Astrocyte (in vitro differentiated cells and primary cell): ENCODE measurements at regions not wholly inside any gene's neighbourhood (a gene's known extent, or its start where the extent isn't known, plus 50 kb on each side); places are given as distances from the start of the nearest gene placed in this dataset.

ENCODE experiments used
- DNase-seq: peaks from one replicate; pipeline ENCODE4 v3.0.0-alpha.2; 2010; ENCODE audit warnings: low read depth
- FAIRE-seq: peaks from 2 replicates; lab custom pipeline; 2011; peaks lifted over from hg19 to GRCh38; lab: Jason Lieb, UNC
- H2AFZ ChIP-seq: 2 replicates; pipeline ENCODE4 v1.6.0; 2012; ENCODE audit warnings: low read depth, low read length, inconsistent platforms
- H3K27ac ChIP-seq: 2 replicates; pipeline ENCODE4 v1.5.1; 2011; ENCODE audit warnings: low read depth, low read length, inconsistent platforms
- H3K27me3 ChIP-seq: 2 replicates; pipeline ENCODE4 v1.6.0; 2011; ENCODE audit warnings: low read length, inconsistent platforms; ENCODE audit not compliant: insufficient read depth
- H3K36me3 ChIP-seq: 2 replicates; pipeline ENCODE4 v1.5.1; 2011; ENCODE audit warnings: low read length, inconsistent platforms; ENCODE audit not compliant: insufficient read depth
- H3K4me1 ChIP-seq: 2 replicates; pipeline ENCODE4 v1.5.1; 2011; ENCODE audit warnings: low read length, inconsistent platforms; ENCODE audit not compliant: insufficient read depth
- H3K4me2 ChIP-seq: 2 replicates; pipeline ENCODE4 v1.6.0; 2012; ENCODE audit warnings: low read length, inconsistent platforms
- H3K4me3 ChIP-seq: 2 replicates; pipeline ENCODE4 v1.5.1; 2011; ENCODE audit warnings: low read depth, mild to moderate bottlenecking, low read length, inconsistent platforms; ENCODE audit not compliant: insufficient read depth
- H3K79me2 ChIP-seq: 2 replicates; pipeline ENCODE4 v1.6.0; 2012; ENCODE audit warnings: mild to moderate bottlenecking, low read length, inconsistent platforms; ENCODE audit not compliant: insufficient read depth
- H3K9ac ChIP-seq: 2 replicates; pipeline ENCODE4 v1.6.0; 2012; ENCODE audit warnings: mild to moderate bottlenecking, low read length, inconsistent platforms
- H3K9me3 ChIP-seq: 2 replicates; pipeline ENCODE4 v1.5.1; 2012; ENCODE audit warnings: low read depth, mild to moderate bottlenecking, low read length, inconsistent platforms; ENCODE audit not compliant: insufficient read depth
- H4K20me1 ChIP-seq: 2 replicates; pipeline ENCODE4 v1.6.0; 2012; ENCODE audit warnings: low read length, inconsistent platforms; ENCODE audit not compliant: insufficient read depth
- H3K27ac Mint-ChIP-seq: one replicate; pipeline ENCODE4 v1.8.0; 2021; ENCODE audit warnings: mild to moderate bottlenecking, mixed read lengths; ENCODE audit not compliant: unreplicated experiment
- H3K27me3 Mint-ChIP-seq: one replicate; pipeline ENCODE4 v1.8.0; 2021; ENCODE audit warnings: low read depth, mixed read lengths; ENCODE audit not compliant: unreplicated experiment
- H3K36me3 Mint-ChIP-seq: one replicate; pipeline ENCODE4 v1.8.0; 2021; ENCODE audit warnings: low read depth, mixed read lengths; ENCODE audit not compliant: unreplicated experiment
- H3K4me1 Mint-ChIP-seq: one replicate; pipeline ENCODE4 v1.8.0; 2021; ENCODE audit warnings: low read depth, mixed read lengths; ENCODE audit not compliant: unreplicated experiment
- H3K4me3 Mint-ChIP-seq: one replicate; pipeline ENCODE4 v1.8.0; 2021; ENCODE audit warnings: mild to moderate bottlenecking, moderate library complexity, mixed read lengths; ENCODE audit not compliant: unreplicated experiment
- H3K9me3 Mint-ChIP-seq: one replicate; pipeline ENCODE4 v1.8.0; 2021; ENCODE audit warnings: mild to moderate bottlenecking, mixed read lengths; ENCODE audit not compliant: unreplicated experiment
- EZH2 ChIP-seq: IDR thresholded peaks from 2 replicates; pipeline ENCODE4 v1.6.1; 2012; ENCODE audit warnings: mild to moderate bottlenecking, low read length, inconsistent platforms; ENCODE audit not compliant: insufficient read depth
- TF ChIP-seq, protein P1 (sequence below): IDR thresholded peaks from 2 replicates; pipeline ENCODE4 v1.5.1; 2011; ENCODE audit warnings: low read depth, mild to moderate bottlenecking, inconsistent platforms, low read length, moderate library complexity; ENCODE audit not compliant: insufficient read depth

DNA sequence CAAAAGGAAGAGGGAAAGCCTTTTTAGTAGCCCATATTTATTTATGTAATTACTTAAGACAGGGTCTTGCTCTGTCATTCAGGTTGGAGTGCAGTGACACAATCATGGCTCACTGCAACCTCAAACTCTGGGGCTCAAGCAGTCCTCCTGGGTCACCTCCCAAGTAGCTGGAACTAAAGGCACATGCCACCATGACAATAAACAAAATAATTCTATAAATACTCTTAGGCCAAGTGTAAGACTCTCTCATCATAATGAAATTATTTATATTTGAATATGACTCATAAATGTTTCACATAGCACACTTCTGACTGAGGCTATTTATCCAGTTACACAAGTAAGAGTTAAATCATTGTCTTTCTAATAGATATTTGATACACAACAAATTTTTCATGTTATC is 314.7 kb downstream of the AMY1C start:
- Histone ChIP-seq H3K9me3 (no peaks in the 10 kb centered on the region), H2AFZ (no peak overlapping the region), H3K27ac (no peak overlapping the region), H4K20me1 (no peaks in the 10 kb centered on the region), H3K79me2 (no peaks in the 10 kb centered on the region), H3K27me3 (no peaks in the 10 kb centered on the region), H3K4me2 (no peak overlapping the region), H3K9ac (no peak overlapping the region), H3K36me3 (no peaks in the 10 kb centered on the region), H3K4me3 (no peak overlapping the region), H3K4me1 (no peaks in the 10 kb centered on the region)
- DNase-seq (peak; percentile 4), FAIRE-seq (no peak)
- Mint-ChIP-seq H3K27ac (no peak overlapping the region), H3K4me3 (no peak overlapping the region), H3K27me3 (no peaks in the 10 kb centered on the region), H3K4me1 (no peaks in the 10 kb centered on the region), H3K36me3 (no peaks in the 10 kb centered on the region), H3K9me3 (no peaks in the 10 kb centered on the region)
- no peak for TF ChIP-seq EZH2
- TF ChIP-seq, protein P1, sequence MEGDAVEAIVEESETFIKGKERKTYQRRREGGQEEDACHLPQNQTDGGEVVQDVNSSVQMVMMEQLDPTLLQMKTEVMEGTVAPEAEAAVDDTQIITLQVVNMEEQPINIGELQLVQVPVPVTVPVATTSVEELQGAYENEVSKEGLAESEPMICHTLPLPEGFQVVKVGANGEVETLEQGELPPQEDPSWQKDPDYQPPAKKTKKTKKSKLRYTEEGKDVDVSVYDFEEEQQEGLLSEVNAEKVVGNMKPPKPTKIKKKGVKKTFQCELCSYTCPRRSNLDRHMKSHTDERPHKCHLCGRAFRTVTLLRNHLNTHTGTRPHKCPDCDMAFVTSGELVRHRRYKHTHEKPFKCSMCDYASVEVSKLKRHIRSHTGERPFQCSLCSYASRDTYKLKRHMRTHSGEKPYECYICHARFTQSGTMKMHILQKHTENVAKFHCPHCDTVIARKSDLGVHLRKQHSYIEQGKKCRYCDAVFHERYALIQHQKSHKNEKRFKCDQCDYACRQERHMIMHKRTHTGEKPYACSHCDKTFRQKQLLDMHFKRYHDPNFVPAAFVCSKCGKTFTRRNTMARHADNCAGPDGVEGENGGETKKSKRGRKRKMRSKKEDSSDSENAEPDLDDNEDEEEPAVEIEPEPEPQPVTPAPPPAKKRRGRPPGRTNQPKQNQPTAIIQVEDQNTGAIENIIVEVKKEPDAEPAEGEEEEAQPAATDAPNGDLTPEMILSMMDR = no peak

DNA sequence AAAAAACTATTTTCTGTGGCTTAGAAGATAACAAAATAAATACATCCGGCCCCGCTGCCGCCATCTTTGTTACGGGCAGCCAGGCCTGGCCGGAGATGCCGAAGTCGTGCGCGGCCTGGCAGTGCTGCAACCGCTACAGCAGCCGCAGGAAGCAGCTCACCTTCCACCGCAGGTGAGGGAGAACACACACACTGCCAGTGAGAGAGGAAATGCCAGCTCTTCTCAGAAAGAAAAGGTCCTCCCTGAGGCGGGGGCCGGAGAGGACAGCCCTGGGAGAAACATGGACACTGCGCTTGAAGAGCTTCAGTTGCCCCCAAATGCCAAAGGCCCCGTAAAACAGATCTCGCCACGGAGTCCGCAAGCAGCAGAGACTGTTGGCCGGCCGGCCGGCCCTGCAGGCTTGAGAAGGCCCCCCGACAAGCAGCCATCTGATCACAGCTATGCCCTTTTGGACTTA is 323.2 kb downstream of the AMY1C start:
- no peaks in the 10 kb centered on the region for H3K9me3 ChIP-seq
- H3K79me2 ChIP-seq = no peaks in the 10 kb centered on the region
- no peak for FAIRE-seq
- H4K20me1 ChIP-seq = no peaks in the 10 kb centered on the region
- no peaks in the 10 kb centered on the region for H3K27me3 ChIP-seq
- Mint-ChIP-seq H3K4me3 (no peak overlapping the region), H3K27me3 (no peaks in the 10 kb centered on the region), H3K27ac (no peak overlapping the region), H3K9me3 (no peaks in the 10 kb centered on the region), H3K36me3 (no peaks in the 10 kb centered on the region), H3K4me1 (no peaks in the 10 kb centered on the region)
- no peaks in the 10 kb centered on the region for H3K4me1 ChIP-seq
- no peak for DNase-seq
- H3K4me2 ChIP-seq = no peak overlapping the region
- no peak overlapping the region for H2AFZ ChIP-seq
- no peak overlapping the region for H3K27ac ChIP-seq
- H3K9ac ChIP-seq = no peak overlapping the region
- H3K36me3 ChIP-seq = no peaks in the 10 kb centered on the region
- TF ChIP-seq EZH2 = no peak
- TF ChIP-seq, protein P1 = no peak
- no peak overlapping the region for H3K4me3 ChIP-seq

DNA sequence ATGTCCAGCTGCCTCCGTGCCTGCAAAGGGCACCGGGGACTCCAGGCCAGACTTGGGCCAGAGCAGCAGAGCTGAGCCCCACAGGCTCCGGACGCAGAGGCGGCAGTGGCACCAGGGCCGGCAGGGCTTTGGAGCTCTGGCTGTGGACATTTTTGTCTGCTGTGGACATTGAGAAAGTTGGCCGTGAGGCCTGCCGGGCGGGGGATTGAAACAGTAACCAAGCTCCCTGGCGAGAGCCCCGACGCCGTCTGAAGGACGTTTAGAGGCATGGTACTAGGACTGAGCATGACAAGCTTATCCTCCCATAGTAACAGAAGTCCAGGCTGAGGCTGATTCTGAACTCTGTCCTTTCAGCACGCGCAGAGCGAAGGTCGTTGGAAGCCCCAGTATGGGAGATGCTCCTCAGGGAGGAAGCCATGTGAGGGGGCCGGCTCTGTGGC is 323.8 kb downstream of the AMY1C start:
- no peak overlapping the region for H3K9ac ChIP-seq
- H3K4me3 ChIP-seq = no peak overlapping the region
- no peak for FAIRE-seq
- DNase-seq = no peak
- no peaks in the 10 kb centered on the region for H3K36me3 Mint-ChIP-seq
- H3K36me3 ChIP-seq = no peaks in the 10 kb centered on the region
- no peak overlapping the region for H3K4me2 ChIP-seq
- H3K27ac ChIP-seq = no peak overlapping the region
- no peaks in the 10 kb centered on the region for H3K4me1 ChIP-seq
- H3K27ac Mint-ChIP-seq = no peak overlapping the region
- no peaks in the 10 kb centered on the region for H3K9me3 Mint-ChIP-seq
- no peaks in the 10 kb centered on the region for H3K79me2 ChIP-seq
- H4K20me1 ChIP-seq = no peaks in the 10 kb centered on the region
- H3K4me1 Mint-ChIP-seq = no peaks in the 10 kb centered on the region
- no peak overlapping the region for H2AFZ ChIP-seq
- no peaks in the 10 kb centered on the region for H3K27me3 Mint-ChIP-seq
- TF ChIP-seq, protein P1 = no peak
- no peak for TF ChIP-seq EZH2
- no peak overlapping the region for H3K4me3 Mint-ChIP-seq
- no peaks in the 10 kb centered on the region for H3K27me3 ChIP-seq
- H3K9me3 ChIP-seq = no peaks in the 10 kb centered on the region
